GM12892 (cell line): ENCODE measurements at regions not wholly inside any gene's neighbourhood (a gene's known extent, or its start where the extent isn't known, plus 50 kb on each side); places are given as distances from the start of the nearest gene placed in this dataset.

Experiments
- POLR2A ChIP-seq: IDR thresholded peaks from 2 replicates; pipeline ENCODE4 v1.6.1; 2011; ENCODE audit warnings: low read depth, low read length, control low read depth
- POLR2AphosphoS5 ChIP-seq: IDR thresholded peaks from 2 replicates; pipeline ENCODE4 v1.6.1; 2011; ENCODE audit warnings: low read depth, low read length, control low read depth
- TAF1 ChIP-seq: IDR thresholded peaks from 2 replicates; pipeline ENCODE4 v1.6.1; 2011; ENCODE audit warnings: low read depth, mild to moderate bottlenecking, control low read depth, low read length, borderline replicate concordance

- TF ChIP-seq POLR2AphosphoS5 (no peak), POLR2A (no peak), TAF1 (no peak)
These were observed 479.0 kb downstream of the XYLT1 start for GRCh38 chr16:16991711-16992110.
